ENCODE measurements at regions not wholly inside any gene's neighbourhood (a gene's known extent, or its start where the extent isn't known, plus 50 kb on each side); places are given as distances from the start of the nearest gene placed in this dataset.

GRCh38 chr2:6764968-6765723, 100.6 kb downstream of the CMPK2 start:
- no peak for TF ChIP-seq CTCF (IDR thresholded peaks at IDR 0.05)
- TF ChIP-seq REST (IDR thresholded peaks at IDR 0.05; ENCODE audit: insufficient read depth in 1 of 2, low read depth in 2 of 2, low read length in 1 of 2) = no peak
